GM12873 (cell line): ENCODE measurements at regions not wholly inside any gene's neighbourhood (a gene's known extent, or its start where the extent isn't known, plus 50 kb on each side); places are given as distances from the start of the nearest gene placed in this dataset.

Source experiments
- CTCF ChIP-seq: IDR thresholded peaks from 2 replicates; pipeline ENCODE4 v1.5.1; 2012; ENCODE audit warnings: low read depth, mild to moderate bottlenecking, moderate library complexity, low read length, control low read depth; ENCODE audit not compliant: insufficient read depth; ENCODE audit errors: missing control alignments

GRCh38 chr7:67698354-67698753 is 701.7 kb downstream of the TYW1 start:
- no peak for TF ChIP-seq CTCF

- no peak for TF ChIP-seq CTCF
Measured at GRCh38 chr7:67705850-67706249, 709.2 kb downstream of the TYW1 start.

GRCh38 chr7:67711706-67712105 is 715.1 kb downstream of the TYW1 start:
- no peak for TF ChIP-seq CTCF

- no peak for TF ChIP-seq CTCF
Measured at GRCh38 chr7:67713451-67714056, 716.9 kb downstream of the TYW1 start.

GRCh38 chr7:67716729-67717128 is 720.1 kb downstream of the TYW1 start:
- no peak for TF ChIP-seq CTCF

GRCh38 chr7:67723591-67723990 is 727.0 kb downstream of the TYW1 start:
- no peak for TF ChIP-seq CTCF

GRCh38 chr7:67724435-67724834 is 727.8 kb downstream of the TYW1 start:
- TF ChIP-seq CTCF = no peak
